Large intestine (tissue), 3 donors: ENCODE measurements at regions not wholly inside any gene's neighbourhood (a gene's known extent, or its start where the extent isn't known, plus 50 kb on each side); places are given as distances from the start of the nearest gene placed in this dataset.

ENCODE experiments used
- DNase-seq, 2 donors: peaks; one replicate each; pipeline versions ENCODE4 v3.0.0 to v3.0.0-alpha.2; 2013
- H3K27ac ChIP-seq: one replicate; pipeline ENCODE4 v1.5.1; 2013; ENCODE audit warnings: low read length
- H3K27me3 ChIP-seq: 2 replicates; pipeline ENCODE4 v1.6.1; 2013; ENCODE audit warnings: low read length; ENCODE audit not compliant: control insufficient read depth, insufficient read depth
- H3K36me3 ChIP-seq: 2 replicates; pipeline ENCODE4 v1.6.1; 2013; ENCODE audit warnings: low read length; ENCODE audit not compliant: control insufficient read depth, insufficient read depth
- H3K4me1 ChIP-seq: one replicate; pipeline ENCODE4 v1.6.1; 2013; ENCODE audit warnings: low read length; ENCODE audit not compliant: control insufficient read depth, insufficient read depth
- H3K4me3 ChIP-seq: one replicate; pipeline ENCODE4 v1.5.1; 2013; ENCODE audit warnings: low read length
- H3K9me3 ChIP-seq: one replicate; pipeline ENCODE4 v1.6.1; 2013; ENCODE audit warnings: mild to moderate bottlenecking, low read depth, low read length, moderate library complexity; ENCODE audit not compliant: control insufficient read depth
- WGBS: methylation state at CpG from one replicate; pipeline ENCODE4 v1.1.5; 2013; ENCODE audit warnings: low lambda C conversion rate; ENCODE audit not compliant: insufficient coverage; 5-methylcytosine and 5-hydroxymethylcytosine counted together

DNA sequence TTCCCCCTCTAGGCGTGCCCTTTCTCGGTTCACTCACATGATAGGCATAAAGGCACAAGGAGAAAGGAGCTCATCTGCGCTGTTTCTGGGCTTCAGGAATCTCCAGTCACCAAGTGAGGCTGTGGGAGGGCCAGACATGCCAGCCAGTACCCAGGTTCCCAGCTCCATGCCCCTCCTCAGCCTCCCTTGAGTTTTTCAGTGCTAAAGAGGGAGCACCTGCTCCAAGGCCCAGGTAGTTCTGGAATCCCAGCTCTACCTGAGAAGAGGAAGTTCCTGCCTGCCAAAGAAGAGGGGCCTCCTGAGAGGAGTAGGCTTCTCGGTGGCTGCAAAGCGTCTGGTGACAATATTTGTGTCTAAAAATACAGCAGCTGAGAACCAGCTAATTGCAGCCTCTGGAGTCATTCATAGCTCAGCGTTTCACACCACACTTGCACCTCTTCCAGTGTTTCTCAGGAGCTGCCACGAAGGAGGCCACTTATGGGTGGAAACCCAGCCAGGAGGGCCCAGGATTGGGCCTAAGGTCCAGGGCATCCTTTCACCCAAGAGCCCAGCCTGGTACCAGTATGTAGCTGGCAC lies 197.4 kb downstream of the TRIM29 start:
- Histone ChIP-seq H3K27ac (no peak overlapping the region), H3K36me3 (no peaks in the 10 kb centered on the region), H3K27me3 (no peaks in the 10 kb centered on the region), H3K4me1 (no peaks in the 10 kb centered on the region), H3K9me3 (no peaks in the 10 kb centered on the region), H3K4me3 (no peak overlapping the region)
- no CpG with 5 or more reads among the region's 7 CpGs for WGBS
- DNase-seq = no peak

DNA sequence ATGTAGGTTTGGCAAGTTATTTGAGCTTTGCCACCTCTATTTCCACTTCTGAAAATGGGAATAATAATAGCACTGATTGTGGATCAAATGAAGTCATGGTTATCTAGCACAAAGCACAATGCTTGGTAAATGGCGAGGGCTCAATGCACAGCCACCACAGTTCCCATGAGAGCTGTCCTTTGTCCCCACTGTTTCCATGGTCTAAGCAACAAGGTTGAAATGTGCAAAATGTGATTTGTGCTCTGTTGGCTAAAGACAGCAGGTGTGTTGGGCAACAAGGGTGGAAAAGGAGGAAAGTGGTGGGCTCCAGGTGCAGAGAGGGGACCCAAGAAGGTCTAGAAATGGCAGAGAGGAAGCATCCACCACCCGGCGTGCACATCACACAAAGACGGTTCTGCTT lies 200.5 kb downstream of the TRIM29 start:
- no peaks in the 10 kb centered on the region for H3K4me1 ChIP-seq
- no peaks in the 10 kb centered on the region for H3K36me3 ChIP-seq
- no peaks in the 10 kb centered on the region for H3K27me3 ChIP-seq
- no CpG with 5 or more reads among the region's 4 CpGs for WGBS
- H3K4me3 ChIP-seq = no peak overlapping the region
- H3K27ac ChIP-seq = no peak overlapping the region
- H3K9me3 ChIP-seq = no peaks in the 10 kb centered on the region
- DNase-seq = no peak

DNA sequence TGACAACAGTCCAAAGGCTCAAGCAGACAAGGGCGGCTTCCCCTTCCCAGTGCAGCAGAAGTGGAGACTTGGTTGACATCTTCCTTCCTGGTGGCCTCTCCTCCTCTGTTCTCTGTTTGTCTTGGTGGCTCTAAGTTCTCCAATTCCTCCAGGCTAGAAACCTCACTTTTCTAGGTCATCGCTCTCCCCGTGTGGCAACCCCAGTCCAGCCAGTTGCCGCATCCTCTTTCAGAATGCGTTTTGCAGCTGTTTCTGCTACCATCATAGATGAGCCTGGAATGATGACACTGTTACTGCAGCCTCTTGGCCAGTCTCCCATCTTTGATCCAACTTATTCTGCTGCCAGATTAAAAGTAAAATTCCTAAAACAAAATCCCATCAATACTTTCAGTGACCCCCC lies 201.5 kb downstream of the TRIM29 start:
- WGBS = 100% methylated on average over 1 of the region's 5 CpGs
- no peaks in the 10 kb centered on the region for H3K36me3 ChIP-seq
- DNase-seq = no peak
- H3K4me3 ChIP-seq = no peak overlapping the region
- no peak overlapping the region for H3K27ac ChIP-seq
- no peaks in the 10 kb centered on the region for H3K9me3 ChIP-seq
- no peaks in the 10 kb centered on the region for H3K27me3 ChIP-seq
- H3K4me1 ChIP-seq = no peaks in the 10 kb centered on the region

DNA sequence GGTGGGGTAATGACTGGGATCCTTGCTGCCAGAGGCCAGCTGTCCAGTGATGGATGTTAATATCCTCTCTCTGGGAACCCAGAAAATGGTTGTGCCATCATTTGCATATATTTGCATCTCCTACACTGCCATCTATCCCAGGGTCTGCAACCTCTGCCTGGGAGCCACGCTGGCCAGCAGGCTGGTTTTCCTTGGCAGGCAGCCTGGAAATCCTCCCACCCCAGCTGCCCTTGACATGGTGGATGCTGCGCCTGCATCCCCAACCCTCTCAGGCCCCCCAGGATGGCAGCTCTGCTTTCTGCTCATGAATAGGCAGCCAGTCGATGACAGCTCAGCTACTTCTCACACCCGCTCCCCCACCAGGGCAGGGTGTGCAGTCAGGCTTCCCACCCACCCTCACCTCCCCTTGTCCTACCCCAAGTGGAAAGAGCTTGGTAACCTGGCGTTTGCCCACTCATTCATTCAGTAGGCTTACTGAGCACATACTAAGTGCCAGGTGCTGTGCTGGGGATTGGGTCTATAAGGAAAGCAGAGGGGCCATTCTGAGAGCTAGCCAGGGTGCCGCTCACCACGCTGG lies 202.5 kb downstream of the TRIM29 start:
- H3K4me1 ChIP-seq = no peaks in the 10 kb centered on the region
- no peaks in the 10 kb centered on the region for H3K9me3 ChIP-seq
- 60% methylated on average over 1 of the region's 7 CpGs for WGBS
- H3K27ac ChIP-seq = no peak overlapping the region
- no peaks in the 10 kb centered on the region for H3K36me3 ChIP-seq
- H3K4me3 ChIP-seq = no peak overlapping the region
- no peaks in the 10 kb centered on the region for H3K27me3 ChIP-seq
- no peak for DNase-seq

DNA sequence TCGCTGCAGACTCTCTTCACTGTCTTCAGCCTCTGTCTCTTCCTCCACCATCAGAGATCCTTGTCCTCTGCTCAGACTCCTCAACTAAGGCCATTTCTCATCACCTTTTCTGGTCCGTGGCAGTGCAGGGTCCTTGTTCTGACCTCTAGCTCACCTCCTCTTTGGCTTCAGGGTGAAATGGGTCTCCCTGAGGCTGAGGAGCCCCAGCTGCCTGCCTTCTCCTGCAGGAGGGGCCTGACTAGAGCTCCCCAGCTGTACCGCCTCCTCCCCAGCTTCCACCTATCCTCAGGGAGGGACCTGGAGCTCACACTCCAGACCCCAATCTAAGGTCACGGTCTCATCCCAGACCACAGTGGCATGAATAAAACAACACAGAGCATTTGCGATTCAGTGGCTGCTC lies 203.0 kb downstream of the TRIM29 start:
- no peak overlapping the region for H3K27ac ChIP-seq
- H3K4me1 ChIP-seq = no peaks in the 10 kb centered on the region
- no CpG with 5 or more reads among the region's 5 CpGs for WGBS
- no peaks in the 10 kb centered on the region for H3K27me3 ChIP-seq
- no peaks in the 10 kb centered on the region for H3K36me3 ChIP-seq
- H3K9me3 ChIP-seq = no peaks in the 10 kb centered on the region
- no peak overlapping the region for H3K4me3 ChIP-seq
- DNase-seq = no peak

DNA sequence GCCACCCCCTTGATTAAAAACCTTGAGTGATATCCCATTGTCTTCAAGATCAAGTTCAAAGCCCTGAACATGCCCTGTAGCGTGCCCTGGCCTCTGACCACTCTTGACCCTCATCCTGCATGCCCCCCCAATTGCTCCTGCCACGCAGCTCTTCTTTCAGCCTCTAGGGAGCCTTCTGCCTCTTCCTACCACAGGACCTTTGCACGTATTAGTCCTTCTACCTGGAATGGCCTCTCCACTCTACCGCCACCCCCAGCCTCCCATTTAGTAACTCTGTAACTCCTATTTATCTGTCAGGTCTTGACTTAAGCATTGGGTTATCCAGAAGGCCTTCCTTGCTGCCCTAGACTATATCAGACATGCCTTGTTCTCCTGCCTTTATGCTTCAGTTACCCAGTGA lies 203.6 kb downstream of the TRIM29 start:
- Histone ChIP-seq H3K27ac (no peak overlapping the region), H3K27me3 (no peaks in the 10 kb centered on the region), H3K4me3 (no peak overlapping the region), H3K4me1 (no peaks in the 10 kb centered on the region), H3K36me3 (no peaks in the 10 kb centered on the region), H3K9me3 (no peaks in the 10 kb centered on the region)
- DNase-seq = no peak
- WGBS = no CpG with 5 or more reads among the region's 4 CpGs

DNA sequence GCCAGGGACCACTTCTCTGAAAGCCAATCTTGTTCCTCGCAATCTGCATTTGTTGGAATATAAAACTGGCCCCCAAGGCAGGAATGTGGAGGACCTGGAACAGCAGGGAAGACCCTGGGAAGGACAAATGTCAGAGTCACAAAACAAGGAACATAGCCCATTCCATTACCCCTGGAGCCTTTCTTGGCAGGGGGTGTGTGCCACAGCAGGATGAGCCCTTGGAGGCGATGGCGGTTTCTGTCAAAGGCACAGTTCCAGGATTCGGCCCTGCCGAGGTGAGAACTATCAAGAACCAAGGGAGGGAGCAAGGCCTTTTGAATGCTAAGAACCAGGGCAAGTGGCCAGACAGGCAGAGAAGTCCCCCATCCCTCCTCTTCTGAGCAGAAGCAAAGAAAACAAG lies 204.3 kb downstream of the TRIM29 start:
- no peak overlapping the region for H3K27ac ChIP-seq
- H3K36me3 ChIP-seq = no peaks in the 10 kb centered on the region
- DNase-seq = no peak
- H3K4me3 ChIP-seq = no peak overlapping the region
- no CpG with 5 or more reads among the region's 5 CpGs for WGBS
- H3K9me3 ChIP-seq = no peaks in the 10 kb centered on the region
- no peaks in the 10 kb centered on the region for H3K4me1 ChIP-seq
- H3K27me3 ChIP-seq = no peaks in the 10 kb centered on the region

DNA sequence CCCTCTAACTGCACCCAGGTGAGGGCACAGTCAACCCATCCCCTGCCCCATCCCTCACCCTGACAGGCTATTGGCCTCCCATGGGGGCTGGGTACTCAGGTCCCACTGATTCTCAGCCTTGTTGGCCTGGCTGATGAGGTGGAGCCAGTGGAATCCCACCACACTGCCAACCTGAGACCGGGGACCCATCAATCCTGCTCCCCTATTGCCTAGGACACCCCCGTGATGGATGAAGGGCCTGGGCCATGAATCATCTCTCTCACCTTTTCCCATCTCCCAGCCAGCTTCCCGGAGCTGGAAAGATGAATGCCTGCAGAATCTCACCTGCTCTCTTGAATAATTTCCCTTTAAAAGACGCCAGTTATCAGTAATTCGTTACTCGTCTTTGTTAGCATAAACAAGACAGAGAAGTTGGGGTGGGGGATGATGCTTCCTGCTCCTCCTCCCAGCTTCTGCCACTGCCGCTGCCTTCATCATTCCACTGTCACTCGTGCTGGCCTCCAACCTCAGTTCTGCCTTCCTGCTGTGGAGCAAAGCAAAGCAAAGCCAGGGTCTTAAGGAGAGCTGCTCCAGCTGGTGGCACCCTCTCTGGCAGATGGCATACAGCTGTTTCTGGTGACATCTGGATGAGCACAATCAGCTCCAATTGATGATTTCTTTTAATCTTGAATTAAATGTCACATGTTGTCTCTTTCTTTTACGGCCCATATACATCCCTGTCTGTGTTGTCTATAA lies 204.0 kb upstream of the NECTIN1 start:
- Histone ChIP-seq H3K36me3 (no peaks in the 10 kb centered on the region), H3K27ac (no peak overlapping the region)
- WGBS = no CpG with 5 or more reads among the region's 9 CpGs

DNA sequence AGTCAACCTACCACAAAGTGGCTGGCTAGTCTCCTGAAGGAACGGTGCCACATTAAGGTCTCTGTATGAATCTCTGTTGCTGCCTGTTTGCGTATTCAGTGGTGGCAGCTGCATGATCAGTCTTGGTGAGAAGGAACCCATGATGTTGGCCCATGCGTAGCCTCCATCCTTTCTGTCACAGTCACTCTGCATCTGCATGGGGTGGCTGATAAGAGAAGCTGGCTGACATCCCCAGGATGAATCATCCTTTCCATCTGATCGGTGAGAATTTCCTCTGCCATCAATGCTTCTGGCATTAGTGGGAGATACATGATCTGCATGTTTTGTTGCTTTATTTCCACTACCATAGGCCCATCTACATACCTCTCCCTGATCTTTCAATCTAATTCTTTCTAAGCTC lies 199.0 kb upstream of the NECTIN1 start:
- no peak overlapping the region for H3K4me3 ChIP-seq
- no peaks in the 10 kb centered on the region for H3K4me1 ChIP-seq
- H3K27me3 ChIP-seq = no peaks in the 10 kb centered on the region
- H3K9me3 ChIP-seq = no peaks in the 10 kb centered on the region
- H3K27ac ChIP-seq = no peak overlapping the region
- WGBS = no CpG with 5 or more reads among the region's 4 CpGs
- H3K36me3 ChIP-seq = no peaks in the 10 kb centered on the region
- no peak for DNase-seq

More for the DNA sequence above, 204.0 kb upstream of the NECTIN1 start:
- Histone ChIP-seq H3K4me3 (no peak overlapping the region), H3K27me3 (no peaks in the 10 kb centered on the region), H3K4me1 (no peaks in the 10 kb centered on the region), H3K9me3 (no peaks in the 10 kb centered on the region)
- no peak for DNase-seq

DNA sequence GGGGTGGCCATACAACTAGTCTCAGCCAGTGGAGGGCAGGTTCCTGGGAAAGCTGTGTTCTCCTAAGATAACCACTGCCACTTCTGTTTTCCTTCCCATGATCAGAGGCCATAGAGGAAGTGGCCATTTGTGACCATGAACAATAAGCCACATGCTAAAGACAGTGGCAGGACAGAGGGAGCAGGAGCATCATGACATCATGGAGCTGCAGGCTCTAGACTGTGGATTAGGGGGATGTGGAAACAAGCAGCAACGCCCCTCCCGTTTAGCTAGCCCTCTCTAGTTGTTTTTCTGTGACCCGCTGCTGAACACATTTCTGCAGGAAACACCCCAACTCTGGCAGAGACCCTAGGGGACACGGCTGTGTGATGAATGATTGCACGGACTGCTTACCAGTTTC lies 195.0 kb upstream of the NECTIN1 start:
- no CpG with 5 or more reads among the region's 5 CpGs for WGBS
- H3K4me3 ChIP-seq = no peak overlapping the region
- no peak overlapping the region for H3K27ac ChIP-seq
- H3K9me3 ChIP-seq = no peaks in the 10 kb centered on the region
- no peak for DNase-seq
- H3K27me3 ChIP-seq = peaks cover 13% of the 10 kb centered on the region
- no peaks in the 10 kb centered on the region for H3K4me1 ChIP-seq
- H3K36me3 ChIP-seq = no peaks in the 10 kb centered on the region

DNA sequence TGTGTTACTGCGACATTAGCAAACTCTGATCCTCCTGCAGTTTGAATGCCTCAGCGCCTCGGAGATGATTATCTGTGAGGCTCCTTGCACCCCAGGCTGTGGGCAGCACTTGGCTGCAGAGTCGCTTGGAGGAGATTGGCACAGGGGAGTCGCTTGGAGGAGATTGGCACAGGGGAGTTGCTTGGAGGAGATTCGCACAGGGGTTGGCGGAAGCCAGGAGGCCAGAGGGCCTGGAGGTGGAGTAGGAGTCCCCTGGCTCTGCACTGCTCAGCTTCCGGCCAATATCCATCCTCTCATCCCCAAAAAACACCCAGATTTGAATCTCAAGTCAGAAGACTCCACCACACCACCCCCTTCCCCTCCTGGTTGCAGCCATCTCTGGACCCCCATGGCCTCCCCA lies 192.6 kb upstream of the NECTIN1 start:
- Histone ChIP-seq H3K27me3 (peaks cover 16% of the 10 kb centered on the region), H3K9me3 (no peaks in the 10 kb centered on the region), H3K4me3 (no peak overlapping the region), H3K4me1 (no peaks in the 10 kb centered on the region), H3K27ac (no peak overlapping the region), H3K36me3 (no peaks in the 10 kb centered on the region)
- no CpG with 5 or more reads among the region's 8 CpGs for WGBS
- no peak for DNase-seq
